Panc1 (cell line): ENCODE measurements at regions not wholly inside any gene's neighbourhood (a gene's known extent, or its start where the extent isn't known, plus 50 kb on each side); places are given as distances from the start of the nearest gene placed in this dataset.

Experiments
- ATAC-seq: fragments of 200-7000 bp; cut with Tn5 transposase; 2 replicates; pipeline ENCODE4 v1.9.1; 2020; ENCODE audit warnings: mild to moderate bottlenecking, moderate library complexity
- BruUV-seq: library from RNA; stranded (reverse); fragments of 400-500 nt; replicated peaks from 2 replicates; lab custom pipeline; 2021; lab: Mats Ljungman, UMichigan
- CTCF ChIA-PET: fragments of 300-600 bp; sonication (Branson Sonifier 250); formaldehyde crosslinking; loops from one replicate; lab custom pipeline; 2022; ENCODE audit warnings: antibody characterized with exemption; lab: Charles Lee
- POLR2A ChIA-PET: fragments of 300-600 bp; sonication (Branson Sonifier 250); formaldehyde crosslinking; loops from one replicate; lab custom pipeline; 2022; ENCODE audit warnings: antibody characterized with exemption; lab: Charles Lee
- DNase-seq: peaks from one replicate; pipeline ENCODE4 v3.0.0-alpha.2; 2010; ENCODE audit warnings: low read depth, low spot score
- H3K27ac ChIP-seq: 2 replicates; pipeline ENCODE4 v1.5.1; 2011; ENCODE audit warnings: mild to moderate bottlenecking, low read length, inconsistent platforms
- H3K27me3 ChIP-seq: fragments of 200-500 bp; sonication (Bioruptor generic); 2 replicates; pipeline ENCODE4 v1.6.0; 2014; ENCODE audit warnings: low read length, inconsistent platforms; ENCODE audit not compliant: control insufficient read depth, insufficient read depth
- H3K36me3 ChIP-seq: fragments of 200-500 bp; sonication (Bioruptor generic); 2 replicates; pipeline ENCODE4 v1.5.1; 2014; ENCODE audit warnings: inconsistent platforms, mild to moderate bottlenecking, low read length, moderate library complexity; ENCODE audit not compliant: control insufficient read depth, insufficient read depth
- H3K4me1 ChIP-seq: 2 replicates; pipeline ENCODE4 v1.5.1; 2011; ENCODE audit warnings: inconsistent platforms, mild to moderate bottlenecking, low read length, moderate library complexity; ENCODE audit not compliant: control insufficient read depth, insufficient read depth
- H3K4me3 ChIP-seq, 2 experiments: 2 replicates each; pipeline ENCODE4 v1.5.1; 2011 to 2012; ENCODE audit warnings: low read depth in 2 of 2, low read length in 2 of 2, mild to moderate bottlenecking in 2 of 2, inconsistent platforms in 1 of 2, moderate library complexity in 1 of 2
- H3K9me3 ChIP-seq: fragments of 200-500 bp; sonication (Bioruptor generic); 2 replicates; pipeline ENCODE4 v1.5.1; 2014; ENCODE audit warnings: low read depth, mild to moderate bottlenecking, inconsistent platforms, low read length, moderate library complexity; ENCODE audit not compliant: control insufficient read depth, insufficient read depth
- CTCF ChIP-seq: fragments of 450-650 bp; IDR thresholded peaks from 2 replicates; pipeline ENCODE4 v1.5.1; 2017; ENCODE audit warnings: mild to moderate bottlenecking
- POLR2AphosphoS5 ChIP-seq: IDR thresholded peaks from 2 replicates; pipeline ENCODE4 v1.6.1; 2012; ENCODE audit warnings: mild to moderate bottlenecking, low read depth, low read length, moderate library complexity
- REST ChIP-seq, 2 experiments: IDR thresholded peaks; 2 replicates each; pipeline ENCODE4 v1.6.1; 2011 to 2012; ENCODE audit warnings: low read depth in 2 of 2, control low read depth in 1 of 2, low read length in 1 of 2, mild to moderate bottlenecking in 1 of 2, moderate library complexity in 1 of 2; ENCODE audit not compliant: insufficient read depth in 1 of 2
- SIN3A ChIP-seq: IDR thresholded peaks from 2 replicates; pipeline ENCODE4 v1.6.1; 2012; ENCODE audit warnings: low read depth, mild to moderate bottlenecking, low read length, moderate library complexity, borderline replicate concordance; ENCODE audit not compliant: insufficient read depth
- TCF7L2 ChIP-seq: IDR thresholded peaks from 2 replicates; pipeline ENCODE4 v1.6.1; 2011; ENCODE audit warnings: mild to moderate bottlenecking, low read depth, low read length, inconsistent platforms
- in situ Hi-C: cut with HindIII; loops from 2 replicates; pipeline ENCODE4 v1.10.0; 2016; ENCODE audit warnings: low sequenced_read_pairs, low pct_unique_long_range_greater_than_20kb
- intact Hi-C: fragments of 100-400 bp; cut with micrococcal nuclease; formaldehyde crosslinking; loops from one replicate; pipeline ENCODE4 v1.10.0; 2022; ENCODE audit not compliant: unreplicated experiment

- TF ChIP-seq TCF7L2 (no peak), SIN3A (no peak), POLR2AphosphoS5 (no peak), CTCF (no peak), REST (IDR thresholded peaks at IDR 0.05; ENCODE audit: insufficient read depth in 1 of 2, low read depth in 2 of 2, low read length in 1 of 2) (no peak)
- Histone ChIP-seq H3K9me3 (no peaks in the 10 kb centered on the region), H3K36me3 (no peaks in the 10 kb centered on the region), H3K27ac (no peak overlapping the region), H3K27me3 (no peaks in the 10 kb centered on the region), H3K4me3 (no peak overlapping the region), H3K4me1 (no peaks in the 10 kb centered on the region)
- ATAC-seq (no peak), DNase-seq (no peak)
- intact Hi-C loops (no loop called here), in situ Hi-C loops (no loop called here)
- BruUV-seq = no TSS peak
- ChIA-PET POLR2A (no interaction called here), CTCF (no interaction called here)
Measured at GRCh38 chr2:116924509-116924908, 890.0 kb upstream of the DDX18 start.

GRCh38 chr2:116935097-116935814 lies 879.2 kb upstream of the DDX18 start:
- DNase-seq (no peak), ATAC-seq (no peak)
- no peaks in the 10 kb centered on the region for H3K4me1 ChIP-seq
- TF ChIP-seq TCF7L2 (no peak), POLR2AphosphoS5 (no peak), REST (IDR thresholded peaks at IDR 0.05; ENCODE audit: insufficient read depth in 1 of 2, low read depth in 2 of 2, low read length in 1 of 2) (no peak), SIN3A (no peak), CTCF (no peak)
- no peaks in the 10 kb centered on the region; the same call in 1 of the 2 replicates for H3K9me3 ChIP-seq
- BruUV-seq = no TSS peak
- ChIA-PET CTCF (no interaction called here), POLR2A (no interaction called here)
- H3K36me3 ChIP-seq = no peaks in the 10 kb centered on the region
- intact Hi-C loops (no loop called here), in situ Hi-C loops (no loop called here)
- no peaks in the 10 kb centered on the region for H3K27me3 ChIP-seq
- no peak overlapping the region for H3K4me3 ChIP-seq
- no peak overlapping the region for H3K27ac ChIP-seq
